Omental fat pad (tissue), 1 donor: ENCODE measurements at regions not wholly inside any gene's neighbourhood (a gene's known extent, or its start where the extent isn't known, plus 50 kb on each side); places are given as distances from the start of the nearest gene placed in this dataset.
"Not testable (repeated sequence)": the region's sequence is repeated elsewhere in the genome, so short reads cannot be mapped to it uniquely, and the experiment has no call there.

ENCODE experiments used
- ATAC-seq: fragments of 150-250 bp; one replicate; pipeline ENCODE4 v1.9.1; 2016; ENCODE audit warnings: mild to moderate bottlenecking, moderate library complexity; ENCODE audit not compliant: low FRiP score
- DNase-seq: peaks from one replicate; pipeline ENCODE4 v3.0.0-alpha.2; 2019; ENCODE audit warnings: low spot score

GRCh38 chr2:87252046-87252445 lies 230.4 kb upstream of the PLGLB1 start:
- DNase-seq, ATAC-seq: not testable (repeated sequence)

GRCh38 chr2:87254562-87254961 lies 232.9 kb upstream of the PLGLB1 start:
- ATAC-seq, DNase-seq: not testable (repeated sequence)

GRCh38 chr2:87255410-87255809 lies 233.8 kb upstream of the PLGLB1 start:
- not testable (repeated sequence) for ATAC-seq, DNase-seq

- ATAC-seq, DNase-seq: not testable (repeated sequence)
Observed at GRCh38 chr2:87258887-87259286, 237.2 kb upstream of the PLGLB1 start.

GRCh38 chr2:87262184-87262702 lies 240.6 kb upstream of the PLGLB1 start:
- DNase-seq, ATAC-seq: not testable (repeated sequence)

GRCh38 chr2:87263868-87264518 lies 242.3 kb upstream of the PLGLB1 start:
- not testable (repeated sequence) for DNase-seq

GRCh38 chr2:87275192-87275591 lies 253.5 kb upstream of the PLGLB1 start:
- peak; percentile 51 for ATAC-seq

More at GRCh38 chr2:87263868-87264518, 242.3 kb upstream of the PLGLB1 start:
- ATAC-seq: not testable (repeated sequence)

GRCh38 chr2:87275974-87276629 lies 254.5 kb upstream of the PLGLB1 start:
- not testable (repeated sequence) for ATAC-seq

More at GRCh38 chr2:87275192-87275591, 253.5 kb upstream of the PLGLB1 start:
- DNase-seq: not testable (repeated sequence)

GRCh38 chr2:87276673-87277072 lies 255.0 kb upstream of the PLGLB1 start:
- DNase-seq: not testable (repeated sequence)

More at GRCh38 chr2:87275974-87276629, 254.5 kb upstream of the PLGLB1 start:
- not testable (repeated sequence) for DNase-seq

GRCh38 chr2:87277734-87278133 lies 256.1 kb upstream of the PLGLB1 start:
- not testable (repeated sequence) for DNase-seq, ATAC-seq

More at GRCh38 chr2:87276673-87277072, 255.0 kb upstream of the PLGLB1 start:
- ATAC-seq: not testable (repeated sequence)

GRCh38 chr2:87280596-87281355 lies 259.1 kb upstream of the PLGLB1 start:
- DNase-seq, ATAC-seq: not testable (repeated sequence)

- ATAC-seq, DNase-seq: not testable (repeated sequence)
Observed at GRCh38 chr2:87283735-87284470, 262.3 kb upstream of the PLGLB1 start.

- DNase-seq, ATAC-seq: not testable (repeated sequence)
Observed at GRCh38 chr2:87284471-87284772, 262.8 kb upstream of the PLGLB1 start.

GRCh38 chr2:87285139-87285538 lies 263.5 kb upstream of the PLGLB1 start:
- DNase-seq, ATAC-seq: not testable (repeated sequence)

GRCh38 chr2:87290566-87291307 lies 269.1 kb upstream of the PLGLB1 start:
- DNase-seq, ATAC-seq: not testable (repeated sequence)

- not testable (repeated sequence) for DNase-seq, ATAC-seq
Observed at GRCh38 chr2:87291400-87292200, 270.0 kb upstream of the PLGLB1 start.

GRCh38 chr2:87293931-87294594 lies 272.4 kb upstream of the PLGLB1 start:
- not testable (repeated sequence) for ATAC-seq

More at GRCh38 chr2:87293931-87294594, 272.4 kb upstream of the PLGLB1 start:
- DNase-seq: not testable (repeated sequence)
